ENCODE measurements at regions not wholly inside any gene's neighbourhood (a gene's known extent, or its start where the extent isn't known, plus 50 kb on each side); places are given as distances from the start of the nearest gene placed in this dataset.

DNA sequence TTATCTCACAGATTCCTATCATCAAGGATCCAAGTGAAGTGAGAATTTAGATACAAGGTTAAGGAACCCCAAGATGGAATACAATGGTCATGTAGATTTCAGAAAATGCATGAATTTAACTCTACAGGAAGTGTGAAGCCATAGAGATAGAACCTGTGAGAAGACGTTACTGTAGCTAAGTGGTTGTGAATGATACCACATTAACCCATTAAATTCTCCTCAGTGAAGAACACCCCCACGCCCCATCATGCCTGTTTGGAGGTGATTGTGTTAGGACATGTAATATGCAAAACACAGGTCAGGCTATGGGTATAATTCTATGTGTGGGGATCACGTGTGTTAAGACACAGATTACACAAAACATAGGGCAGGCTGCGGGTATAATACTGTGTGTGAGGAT lies 1166.7 kb downstream of the EFNB2 start:
- DNase-seq: no peak
- Mint-ChIP-seq H3K27me3 (no peaks in the 10 kb centered on the region), H3K36me3 (ENCODE audit: low read depth) (no peaks in the 10 kb centered on the region), H3K4me1 (no peaks in the 10 kb centered on the region), H3K9me3 (peaks cover 3% of the 10 kb centered on the region), H3K4me3 (no peak overlapping the region), H3K27ac (no peak overlapping the region)
- CTCF ChIA-PET: no interaction called here
- POLR2A ChIA-PET: no interaction called here

DNA sequence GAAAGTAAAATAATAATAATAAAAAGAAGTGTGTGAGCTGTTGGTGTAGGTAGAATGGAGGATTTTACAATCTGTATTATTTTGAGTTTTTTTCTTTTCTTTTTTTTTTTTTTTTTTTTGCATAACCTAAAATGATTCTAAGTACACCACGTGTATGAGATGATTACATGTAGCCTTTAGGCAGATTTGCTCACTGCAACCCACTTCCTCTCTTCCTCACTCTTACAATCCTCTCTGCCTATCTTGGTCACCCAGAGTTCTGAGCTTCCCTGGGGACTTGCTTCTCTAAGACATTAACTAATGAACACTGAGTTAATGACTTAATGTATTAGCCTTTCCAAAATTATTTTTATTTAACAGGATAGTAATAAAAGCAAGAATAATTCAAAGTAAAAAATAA lies 1169.6 kb downstream of the EFNB2 start:
- CTCF ChIA-PET: no interaction called here
- Mint-ChIP-seq H3K27me3 (no peaks in the 10 kb centered on the region), H3K4me3 (no peak overlapping the region), H3K9me3 (no peaks in the 10 kb centered on the region), H3K4me1 (no peaks in the 10 kb centered on the region), H3K27ac (no peak overlapping the region), H3K36me3 (ENCODE audit: low read depth) (no peaks in the 10 kb centered on the region)
- POLR2A ChIA-PET: no interaction called here
- no peak for DNase-seq

DNA sequence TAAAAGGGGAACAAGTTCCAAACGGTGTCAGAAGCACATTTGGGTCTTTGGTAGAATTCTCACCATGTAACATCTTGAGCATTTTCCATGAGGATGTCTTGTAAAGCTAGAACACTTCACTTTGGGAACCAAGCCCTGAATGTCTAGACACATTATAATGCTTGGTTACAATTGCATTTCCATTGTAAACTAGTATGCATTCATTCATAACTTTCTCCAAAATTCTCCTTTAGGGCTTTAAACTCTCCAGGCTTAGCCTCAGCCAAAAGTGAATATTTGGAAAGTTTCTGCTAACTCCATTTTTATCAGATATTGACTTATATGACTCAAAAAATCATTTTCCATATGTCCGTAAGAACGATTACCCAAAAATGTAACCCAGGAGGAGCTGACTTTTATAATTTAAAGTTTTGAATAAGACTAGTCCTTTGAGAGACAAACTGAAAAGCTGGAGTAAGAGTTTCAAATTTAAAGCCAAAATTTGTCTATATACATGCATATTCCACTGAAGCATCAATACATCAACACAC lies 1170.4 kb downstream of the EFNB2 start:
- Mint-ChIP-seq H3K27ac (no peak overlapping the region), H3K4me3 (no peak overlapping the region), H3K27me3 (no peaks in the 10 kb centered on the region), H3K9me3 (no peaks in the 10 kb centered on the region), H3K36me3 (ENCODE audit: low read depth) (no peaks in the 10 kb centered on the region), H3K4me1 (no peaks in the 10 kb centered on the region)
- POLR2A ChIA-PET: no interaction called here
- DNase-seq: no peak
- CTCF ChIA-PET: no interaction called here

DNA sequence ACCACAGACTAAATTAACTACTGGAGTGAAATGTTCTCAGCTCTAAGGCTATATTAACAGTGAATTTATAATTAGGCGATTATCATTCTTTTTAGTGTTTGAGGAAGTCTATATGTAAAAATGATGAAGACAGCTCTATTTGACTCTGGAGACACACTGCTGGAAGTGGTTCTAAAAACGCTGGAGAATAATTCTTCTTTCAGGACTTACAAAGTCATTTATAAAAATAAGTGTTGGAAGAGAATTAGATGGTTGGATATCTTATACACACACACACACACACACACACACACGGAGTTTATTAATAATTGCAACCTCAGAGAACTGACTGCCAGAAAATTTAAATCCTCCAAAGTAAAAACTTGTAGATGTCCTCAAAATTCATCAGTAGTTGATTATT lies 1171.3 kb downstream of the EFNB2 start:
- Mint-ChIP-seq H3K27me3 (no peaks in the 10 kb centered on the region), H3K27ac (no peak overlapping the region), H3K4me1 (no peaks in the 10 kb centered on the region), H3K36me3 (ENCODE audit: low read depth) (no peaks in the 10 kb centered on the region), H3K4me3 (no peak overlapping the region), H3K9me3 (no peaks in the 10 kb centered on the region)
- CTCF ChIA-PET: no interaction called here
- DNase-seq: no peak
- POLR2A ChIA-PET: no interaction called here

DNA sequence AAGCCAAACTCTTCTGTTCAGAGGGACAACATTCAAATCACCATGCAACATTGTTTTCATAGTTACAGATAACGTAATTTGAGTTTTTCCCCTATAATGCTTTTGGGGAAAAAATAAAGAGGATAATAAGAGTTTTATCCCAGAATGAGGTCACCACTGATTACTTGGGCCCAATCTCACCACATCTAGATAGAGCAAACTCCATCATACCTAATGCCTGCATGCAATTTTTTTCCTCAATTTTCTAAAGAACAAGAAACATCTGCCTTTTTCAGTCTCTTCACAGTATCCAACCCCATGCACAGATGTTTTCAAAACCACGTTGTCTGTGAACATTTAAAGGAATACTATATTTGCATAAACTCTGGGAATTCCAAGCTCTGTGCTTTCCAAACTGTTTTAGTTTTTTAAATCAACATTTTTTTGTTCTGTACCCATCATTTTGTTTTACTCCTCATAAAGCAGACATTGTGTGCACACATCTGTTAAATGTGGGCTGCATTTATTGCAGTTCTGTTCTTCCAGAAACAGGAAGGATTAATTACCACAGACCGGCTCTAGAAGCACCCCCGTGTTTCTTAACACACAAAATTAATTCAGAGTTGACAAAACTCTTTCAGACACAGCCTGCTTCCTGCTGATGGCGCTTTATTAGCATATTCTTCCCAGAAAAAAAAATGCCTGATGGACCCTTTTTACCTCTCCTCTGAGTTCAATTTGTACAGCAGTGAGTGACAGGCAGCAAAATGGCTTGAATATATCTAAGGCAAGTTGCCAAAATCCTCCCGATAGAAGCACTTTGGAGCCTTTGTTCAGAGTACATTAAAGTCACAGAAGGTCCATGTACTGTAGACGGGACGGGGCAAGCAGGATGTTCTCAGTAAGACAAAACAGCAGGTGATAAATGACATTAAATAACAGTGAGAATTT lies 1171.9 kb downstream of the EFNB2 start:
- H3K4me3 Mint-ChIP-seq: no peak overlapping the region
- CTCF ChIA-PET: no interaction called here

DNA sequence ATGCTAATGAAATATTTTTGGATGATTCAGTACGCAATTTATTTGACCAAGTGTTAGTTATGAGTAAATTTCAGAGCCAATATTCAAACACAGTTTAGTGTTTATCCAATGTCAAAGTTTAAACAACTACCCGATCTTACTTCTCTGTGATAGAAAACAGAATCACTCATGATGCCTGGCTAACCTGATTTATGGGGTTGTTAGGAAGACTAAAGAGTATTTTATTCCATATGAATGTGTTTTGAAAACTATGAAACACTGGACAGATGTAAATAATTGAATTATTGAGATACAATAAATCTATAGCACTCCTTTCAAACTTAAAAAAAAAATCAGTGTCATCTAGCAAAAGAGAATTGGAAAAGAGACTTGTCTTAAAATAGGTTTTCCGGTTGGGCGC lies 1181.8 kb downstream of the EFNB2 start:
- no peaks in the 10 kb centered on the region for H3K36me3 Mint-ChIP-seq (ENCODE audit: low read depth)
- H3K27me3 Mint-ChIP-seq: no peaks in the 10 kb centered on the region
- no peak overlapping the region for H3K27ac Mint-ChIP-seq
- no peaks in the 10 kb centered on the region for H3K9me3 Mint-ChIP-seq
- no peak for DNase-seq
- CTCF ChIA-PET: no interaction called here
- POLR2A ChIA-PET: no interaction called here
- H3K4me1 Mint-ChIP-seq: no peaks in the 10 kb centered on the region
- no peak overlapping the region for H3K4me3 Mint-ChIP-seq

More for the DNA sequence above, 1171.9 kb downstream of the EFNB2 start:
- Mint-ChIP-seq H3K9me3 (no peaks in the 10 kb centered on the region), H3K27me3 (no peaks in the 10 kb centered on the region), H3K4me1 (no peaks in the 10 kb centered on the region), H3K36me3 (ENCODE audit: low read depth) (no peaks in the 10 kb centered on the region), H3K27ac (no peak overlapping the region)
- DNase-seq: no peak
- POLR2A ChIA-PET: no interaction called here

DNA sequence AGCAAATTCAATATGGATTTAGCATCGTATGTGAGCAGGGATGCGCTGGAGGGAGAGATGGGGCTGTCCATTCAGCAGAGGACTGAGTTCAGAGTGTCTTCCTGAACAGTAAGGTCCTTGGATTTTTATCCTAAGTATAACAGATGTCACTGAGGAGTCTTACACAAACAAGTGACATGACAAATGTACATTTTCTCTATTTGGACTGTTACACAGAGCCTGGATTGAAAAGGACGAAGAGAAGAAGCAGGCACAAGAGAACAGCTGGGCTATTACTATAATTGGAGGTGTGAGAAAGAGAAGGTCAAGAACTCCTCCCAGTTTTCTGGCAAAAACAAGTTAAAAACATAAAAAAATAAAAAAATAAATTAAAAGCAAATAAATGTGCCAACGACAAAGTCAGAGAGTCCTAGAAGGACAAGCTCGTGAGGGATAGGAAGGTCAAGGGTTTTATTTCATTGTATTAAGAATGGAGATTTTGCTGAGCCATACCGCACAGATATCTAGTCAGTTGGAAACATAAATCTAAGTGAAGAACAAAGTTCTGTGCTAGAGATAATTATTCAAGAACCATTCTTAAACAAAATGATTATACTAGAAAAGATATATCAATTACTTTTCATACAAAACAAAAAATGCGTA lies 1186.3 kb downstream of the EFNB2 start:
- Mint-ChIP-seq H3K4me1 (no peaks in the 10 kb centered on the region), H3K4me3 (no peak overlapping the region), H3K36me3 (ENCODE audit: low read depth) (no peaks in the 10 kb centered on the region), H3K27ac (no peak overlapping the region), H3K9me3 (no peaks in the 10 kb centered on the region), H3K27me3 (no peaks in the 10 kb centered on the region)
- no peak for DNase-seq
- CTCF ChIA-PET: no interaction called here
- POLR2A ChIA-PET: no interaction called here

DNA sequence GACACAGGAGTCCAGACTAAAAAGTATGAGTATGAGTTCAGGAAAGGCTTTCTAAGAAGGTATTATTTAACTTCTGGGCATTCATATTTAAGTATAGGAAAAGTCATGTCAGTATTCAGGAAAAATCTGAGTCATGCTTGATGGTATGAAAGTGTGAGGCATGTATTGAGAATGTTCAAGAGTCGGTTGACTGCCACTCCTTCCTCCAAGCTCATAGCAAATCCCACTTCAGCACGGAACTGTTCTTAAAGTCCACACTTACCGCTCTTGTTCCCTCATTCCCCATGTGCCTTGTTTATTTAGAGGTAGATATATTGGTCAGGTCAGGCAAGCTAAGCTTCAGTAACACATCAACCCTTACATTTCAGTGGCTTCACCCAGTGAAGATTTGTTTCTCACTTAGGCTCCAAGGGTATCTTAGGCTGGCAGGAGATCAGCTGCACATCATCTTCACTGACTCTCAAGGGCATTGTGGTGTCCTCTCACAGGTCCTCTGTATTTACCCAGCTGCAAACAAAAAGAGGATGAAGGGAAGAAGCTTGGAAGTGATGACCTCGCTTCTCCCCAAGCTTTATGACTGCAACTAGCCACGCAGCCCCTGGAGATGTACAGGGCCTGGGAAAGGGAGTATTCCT lies 1189.2 kb downstream of the EFNB2 start:
- ChIA-PET POLR2A (no interaction called here), CTCF (no interaction called here)
- H3K9me3 Mint-ChIP-seq: no peaks in the 10 kb centered on the region
- no peaks in the 10 kb centered on the region for H3K36me3 Mint-ChIP-seq (ENCODE audit: low read depth)
- no peak overlapping the region for H3K4me3 Mint-ChIP-seq
- no peaks in the 10 kb centered on the region for H3K4me1 Mint-ChIP-seq
- DNase-seq: no peak
- no peak overlapping the region for H3K27ac Mint-ChIP-seq
- no peaks in the 10 kb centered on the region for H3K27me3 Mint-ChIP-seq

DNA sequence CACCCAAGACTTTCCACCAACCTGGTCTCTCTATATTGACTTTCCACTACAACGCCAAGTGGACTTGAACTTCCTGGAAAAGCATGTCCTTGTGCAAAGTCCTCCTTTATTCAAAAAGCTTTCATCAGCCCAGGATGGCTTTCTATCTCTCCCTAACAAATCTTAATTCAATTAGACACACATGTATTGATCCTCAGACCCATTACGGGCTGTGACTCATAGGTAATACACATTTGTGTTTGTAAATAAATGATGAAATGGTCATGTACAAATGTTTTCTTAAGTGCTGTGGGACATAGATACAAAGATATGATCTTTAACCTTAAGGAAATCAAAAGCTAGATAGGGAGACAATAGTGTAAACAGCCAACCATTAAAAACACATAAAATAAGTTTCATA lies 1189.7 kb downstream of the EFNB2 start:
- ChIA-PET CTCF (no interaction called here), POLR2A (no interaction called here)
- H3K36me3 Mint-ChIP-seq (ENCODE audit: low read depth): no peaks in the 10 kb centered on the region
- H3K4me3 Mint-ChIP-seq: no peak overlapping the region
- H3K27me3 Mint-ChIP-seq: no peaks in the 10 kb centered on the region
- DNase-seq: no peak
- H3K9me3 Mint-ChIP-seq: no peaks in the 10 kb centered on the region
- no peak overlapping the region for H3K27ac Mint-ChIP-seq
- H3K4me1 Mint-ChIP-seq: no peaks in the 10 kb centered on the region

DNA sequence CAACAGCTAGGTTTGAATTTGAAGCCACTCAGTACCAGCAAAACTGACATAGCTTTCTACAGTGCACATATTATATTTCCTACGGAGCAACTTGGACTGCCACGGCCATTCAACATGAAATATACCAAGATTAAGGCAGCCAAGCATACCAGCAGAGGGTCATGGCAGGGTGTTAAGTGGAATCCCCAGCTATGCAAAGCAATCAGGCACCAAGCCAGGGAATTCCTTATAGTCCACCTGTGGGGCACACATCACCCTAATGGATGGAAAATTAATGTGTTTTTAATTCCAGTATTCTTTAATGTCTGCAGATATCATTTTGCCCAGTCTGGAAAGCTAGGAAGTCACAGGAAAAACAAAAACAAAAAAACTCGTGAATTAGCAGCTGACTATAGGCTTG lies 1190.3 kb downstream of the EFNB2 start:
- H3K4me1 Mint-ChIP-seq: no peaks in the 10 kb centered on the region
- no peak overlapping the region for H3K4me3 Mint-ChIP-seq
- H3K9me3 Mint-ChIP-seq: no peaks in the 10 kb centered on the region
- H3K27me3 Mint-ChIP-seq: no peaks in the 10 kb centered on the region
- ChIA-PET POLR2A (no interaction called here), CTCF (no interaction called here)
- no peak for DNase-seq
- H3K27ac Mint-ChIP-seq: no peak overlapping the region
- no peaks in the 10 kb centered on the region for H3K36me3 Mint-ChIP-seq (ENCODE audit: low read depth)

DNA sequence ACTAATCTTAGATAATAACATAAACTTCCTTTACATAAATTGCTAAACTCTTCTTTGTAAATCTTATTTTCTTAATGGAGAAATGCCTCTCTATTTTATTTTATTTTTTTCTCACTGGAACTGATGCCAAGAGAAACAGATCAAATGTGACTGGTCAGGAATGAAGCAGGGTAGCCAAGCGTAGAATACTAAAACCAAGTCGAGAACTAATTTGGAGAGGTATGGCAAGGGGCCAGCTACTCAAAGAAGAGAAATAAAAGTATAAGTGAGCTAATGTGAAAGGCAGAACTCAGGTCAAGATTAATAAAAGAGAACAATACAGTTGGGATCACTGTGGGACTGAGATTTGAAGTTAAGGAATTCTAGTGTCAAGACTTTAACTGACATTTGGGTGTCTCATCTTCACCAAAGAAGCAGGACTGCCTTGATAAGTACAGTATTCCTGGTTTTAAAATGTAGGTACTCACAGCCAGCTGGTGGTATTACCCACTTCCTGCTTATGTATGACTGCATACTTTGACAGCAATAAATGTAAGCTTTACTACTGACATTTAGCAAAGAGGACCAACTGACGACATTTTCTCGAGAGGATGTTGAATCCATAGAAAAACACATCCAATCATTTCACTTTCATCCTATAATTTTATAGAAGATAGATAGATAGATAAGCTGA lies 1192.2 kb downstream of the EFNB2 start:
- no peaks in the 10 kb centered on the region for H3K36me3 Mint-ChIP-seq (ENCODE audit: low read depth)
- DNase-seq: no peak
- no peaks in the 10 kb centered on the region for H3K4me1 Mint-ChIP-seq
- CTCF ChIA-PET: no interaction called here
- no peak overlapping the region for H3K4me3 Mint-ChIP-seq
- H3K27me3 Mint-ChIP-seq: no peaks in the 10 kb centered on the region
- POLR2A ChIA-PET: no interaction called here
- H3K9me3 Mint-ChIP-seq: no peaks in the 10 kb centered on the region
- H3K27ac Mint-ChIP-seq: no peak overlapping the region

DNA sequence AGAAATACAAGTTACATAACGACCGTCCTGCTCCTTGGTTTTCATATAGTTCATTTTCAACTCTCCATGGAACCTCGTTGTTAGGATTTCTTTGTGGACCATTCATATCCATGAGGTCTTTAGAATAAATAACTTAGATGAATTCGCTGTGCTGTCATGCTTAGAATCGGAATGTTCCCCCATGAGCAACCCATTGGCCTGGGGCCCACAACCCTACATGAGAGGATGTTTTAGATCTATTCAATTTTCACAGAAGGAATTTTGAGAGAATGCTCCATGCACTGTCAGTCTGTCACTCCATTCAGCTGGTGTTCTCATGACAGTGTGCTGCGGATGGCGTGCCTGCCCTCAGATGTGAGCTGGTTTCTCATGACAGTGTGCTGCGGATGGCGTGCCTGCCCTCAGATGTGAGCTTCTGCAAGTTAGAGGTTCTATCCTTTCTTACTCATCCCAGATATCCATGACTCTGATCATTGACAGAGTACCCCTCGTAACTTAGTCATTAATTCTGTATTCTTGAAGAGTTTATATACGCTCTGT lies 1193.1 kb downstream of the EFNB2 start:
- ChIA-PET CTCF (no interaction called here), POLR2A (no interaction called here)
- H3K27ac Mint-ChIP-seq: no peak overlapping the region
- no peaks in the 10 kb centered on the region for H3K27me3 Mint-ChIP-seq
- H3K4me3 Mint-ChIP-seq: no peak overlapping the region
- no peak for DNase-seq
- no peaks in the 10 kb centered on the region for H3K36me3 Mint-ChIP-seq (ENCODE audit: low read depth)
- H3K9me3 Mint-ChIP-seq: no peaks in the 10 kb centered on the region
- H3K4me1 Mint-ChIP-seq: no peaks in the 10 kb centered on the region

DNA sequence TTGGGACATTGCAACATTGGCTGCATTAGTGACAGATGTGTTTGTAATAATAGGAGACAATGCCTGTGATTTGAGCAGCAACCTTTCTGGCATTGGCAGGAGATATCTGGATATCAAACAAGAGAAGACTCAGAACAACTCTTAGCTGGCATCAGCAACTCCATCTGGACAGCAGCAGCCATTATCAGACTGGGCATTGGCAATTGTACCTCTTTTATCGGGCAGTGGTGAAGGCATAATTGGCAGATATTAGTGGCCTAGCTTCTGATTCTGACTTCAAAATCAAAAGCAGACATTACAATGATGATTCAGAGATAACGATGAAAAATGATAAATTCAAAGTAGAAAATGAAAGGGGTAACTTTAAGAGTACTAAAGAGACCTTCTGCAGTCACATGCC lies 1193.7 kb downstream of the EFNB2 start:
- H3K27ac Mint-ChIP-seq: no peak overlapping the region
- no peak for DNase-seq
- no peaks in the 10 kb centered on the region for H3K27me3 Mint-ChIP-seq
- no peaks in the 10 kb centered on the region for H3K9me3 Mint-ChIP-seq
- CTCF ChIA-PET: no interaction called here
- no peaks in the 10 kb centered on the region for H3K36me3 Mint-ChIP-seq (ENCODE audit: low read depth)
- no peaks in the 10 kb centered on the region for H3K4me1 Mint-ChIP-seq
- POLR2A ChIA-PET: no interaction called here
- H3K4me3 Mint-ChIP-seq: no peak overlapping the region
